Skeletal muscle cell (primary cell): ENCODE measurements at regions not wholly inside any gene's neighbourhood (a gene's known extent, or its start where the extent isn't known, plus 50 kb on each side); places are given as distances from the start of the nearest gene placed in this dataset.
"Not testable (repeated sequence)": the region's sequence is repeated elsewhere in the genome, so short reads cannot be mapped to it uniquely, and the experiment has no call there.

ENCODE experiments used
- DNase-seq: peaks from one replicate; pipeline ENCODE4 v3.0.0-alpha.2; 2010; ENCODE audit warnings: low read depth
- H3K4me3 ChIP-seq: 2 replicates; pipeline ENCODE4 v1.5.1; 2011; ENCODE audit warnings: low read depth, mild to moderate bottlenecking, control low read depth, low read length, moderate library complexity

DNA sequence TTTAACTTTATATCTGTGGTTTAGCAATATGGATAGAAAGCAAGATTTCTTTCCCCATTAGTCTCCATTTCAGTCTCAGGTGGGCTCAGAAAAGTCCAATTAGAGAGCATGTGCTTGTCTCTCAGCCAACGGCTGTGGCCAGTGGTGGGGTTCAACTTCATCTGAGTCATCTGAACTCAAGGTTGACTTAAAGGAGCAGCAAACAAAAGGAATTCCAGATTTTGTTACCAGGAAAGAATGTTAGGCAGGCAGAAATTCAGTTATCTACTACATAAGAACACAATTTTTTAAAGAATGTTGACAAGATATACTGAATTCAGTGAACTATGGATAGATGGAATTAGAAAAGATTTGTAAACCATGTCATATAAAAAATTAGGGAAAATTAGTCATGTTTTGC lies 784.1 kb downstream of the MAT2B start:
- no peak overlapping the region for H3K4me3 ChIP-seq
- DNase-seq, result no peak

GRCh38 chr5:164296603-164297080 lies 791.2 kb downstream of the MAT2B start:
- peak overlapping the region; percentile 38 for H3K4me3 ChIP-seq
- no peak for DNase-seq

GRCh38 chr5:164298165-164298564 lies 792.7 kb downstream of the MAT2B start:
- H3K4me3 ChIP-seq, result no peak overlapping the region
- DNase-seq, result no peak

DNA sequence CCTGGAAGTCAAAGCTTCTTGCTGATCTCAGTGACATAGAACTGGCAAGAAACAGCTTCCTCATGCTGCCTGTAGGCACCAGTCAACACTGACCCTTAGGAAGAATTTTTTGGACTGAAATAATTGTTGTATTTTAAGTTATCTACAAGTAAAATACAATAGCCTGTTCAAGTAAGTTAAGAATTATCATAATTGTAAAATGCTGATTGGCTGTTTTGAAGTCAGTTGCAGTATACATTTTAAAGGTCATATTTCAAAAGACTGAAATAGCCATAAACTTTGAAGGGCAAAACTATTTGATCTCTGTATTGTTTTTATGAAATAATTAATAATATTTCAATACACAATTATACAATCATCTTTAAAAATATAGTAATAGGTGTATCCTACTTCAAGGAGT lies 794.9 kb downstream of the MAT2B start:
- no peak for DNase-seq
- H3K4me3 ChIP-seq, result no peak overlapping the region

DNA sequence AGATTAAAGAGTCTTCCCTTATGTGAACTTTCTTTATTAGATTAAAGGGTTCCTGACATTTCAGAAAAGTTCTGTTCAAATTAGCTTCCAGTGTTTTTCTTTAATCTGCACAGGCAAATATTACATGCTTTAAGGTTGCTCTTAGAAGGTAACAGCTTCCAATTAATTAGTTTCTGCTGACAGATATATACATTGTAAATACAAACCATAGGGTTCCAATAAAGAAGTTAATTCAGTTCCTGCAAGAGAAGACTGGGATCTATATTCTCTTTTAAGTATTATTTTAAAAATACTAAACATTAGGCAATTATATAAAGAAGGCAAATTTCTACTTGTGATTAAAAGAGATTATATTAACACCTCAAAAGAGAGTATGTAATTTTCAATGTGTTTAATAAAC lies 795.7 kb downstream of the MAT2B start:
- no peak for DNase-seq
- no peak overlapping the region for H3K4me3 ChIP-seq

- no peak overlapping the region for H3K4me3 ChIP-seq
Observed at GRCh38 chr5:164301708-164302107, 796.3 kb downstream of the MAT2B start.

GRCh38 chr5:164302533-164303235 lies 797.3 kb downstream of the MAT2B start:
- H3K4me3 ChIP-seq, result no peak overlapping the region
- DNase-seq, result peak; percentile 24

More at GRCh38 chr5:164301708-164302107, 796.3 kb downstream of the MAT2B start:
- no peak for DNase-seq

DNA sequence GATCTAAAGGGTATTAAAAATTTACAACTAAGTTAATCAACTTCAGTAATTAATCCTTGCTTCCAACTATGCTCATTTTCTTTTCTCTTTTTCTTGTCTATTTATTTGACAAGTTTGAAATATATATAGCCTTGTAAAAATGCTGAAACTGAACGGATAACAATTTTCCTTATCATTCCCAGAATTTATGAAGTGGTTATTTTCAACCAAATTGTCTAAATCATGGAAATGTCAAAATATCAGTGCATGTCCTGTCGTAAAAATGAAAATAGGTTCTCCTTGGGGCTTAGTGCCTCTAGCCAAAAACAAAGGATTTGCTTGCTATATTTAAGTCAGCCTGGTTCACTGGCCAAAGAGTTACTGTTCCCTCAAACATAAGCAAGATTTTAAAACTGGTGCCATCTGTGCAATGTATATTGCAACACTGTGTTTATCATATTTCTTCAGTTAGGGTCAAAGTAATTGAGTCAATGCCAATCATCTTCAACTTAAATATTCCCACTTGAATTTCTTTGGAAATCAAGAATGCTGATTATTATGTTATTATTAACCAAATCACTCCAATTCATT lies 798.3 kb downstream of the MAT2B start:
- no peak for DNase-seq
- no peak overlapping the region for H3K4me3 ChIP-seq

- no peak for DNase-seq
- no peak overlapping the region for H3K4me3 ChIP-seq
Observed at GRCh38 chr5:164306662-164307061, 801.2 kb downstream of the MAT2B start.

GRCh38 chr5:164312801-164313200 lies 807.4 kb downstream of the MAT2B start:
- no peak for DNase-seq
- no peak overlapping the region for H3K4me3 ChIP-seq

GRCh38 chr5:164317676-164318075 lies 812.3 kb downstream of the MAT2B start:
- H3K4me3 ChIP-seq, result no peak overlapping the region
- DNase-seq, result no peak

DNA sequence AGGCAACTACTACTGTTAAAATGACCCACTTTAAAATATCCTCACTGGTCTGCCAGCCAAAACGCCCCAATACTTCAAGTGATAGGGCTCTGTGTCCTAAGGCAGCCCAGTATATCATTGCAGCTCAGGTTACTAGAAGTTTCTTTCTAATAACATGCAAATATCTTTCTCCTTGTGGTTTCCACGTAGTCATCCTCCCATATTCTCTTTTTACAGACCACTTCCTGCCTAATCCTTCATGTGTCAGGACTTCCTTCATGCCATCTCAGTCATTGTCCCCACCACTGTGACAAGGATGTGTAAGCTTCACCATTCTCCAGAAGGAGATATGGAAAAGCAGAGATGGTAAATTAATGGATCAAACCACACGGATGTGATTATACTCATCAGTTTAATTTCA lies 813.7 kb downstream of the MAT2B start:
- no peak overlapping the region for H3K4me3 ChIP-seq
- no peak for DNase-seq

GRCh38 chr5:164324239-164324638 lies 818.8 kb downstream of the MAT2B start:
- DNase-seq, result no peak
- H3K4me3 ChIP-seq, result no peak overlapping the region

- no peak for DNase-seq
- no peak overlapping the region for H3K4me3 ChIP-seq
Observed at GRCh38 chr5:164326219-164326618, 820.8 kb downstream of the MAT2B start.

- H3K4me3 ChIP-seq, DNase-seq: not testable (repeated sequence)
Observed at GRCh38 chr5:164327166-164327565, 821.7 kb downstream of the MAT2B start.

- H3K4me3 ChIP-seq, result no peak overlapping the region
- DNase-seq, result no peak
Observed at GRCh38 chr5:164332349-164333196, 827.2 kb downstream of the MAT2B start.

DNA sequence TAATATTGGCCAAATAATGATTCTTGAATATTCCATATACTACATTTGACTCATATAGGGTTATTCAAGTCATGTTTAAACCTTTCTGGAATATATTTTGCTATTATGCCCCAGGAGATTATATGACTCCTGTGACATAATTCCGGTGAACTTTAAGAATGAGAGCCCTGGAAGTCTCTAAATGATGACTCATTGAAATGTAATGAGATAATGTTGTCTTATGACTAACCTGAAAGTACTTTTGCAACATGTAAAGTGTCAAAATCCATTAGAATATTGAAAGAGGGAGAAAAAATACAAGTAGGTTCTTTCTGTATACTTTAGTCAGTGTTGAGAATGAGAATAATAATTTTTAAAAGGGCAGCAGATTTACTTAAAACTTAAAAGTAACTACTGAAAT lies 830.4 kb downstream of the MAT2B start:
- no peak overlapping the region for H3K4me3 ChIP-seq
- peak; percentile 55 for DNase-seq

DNA sequence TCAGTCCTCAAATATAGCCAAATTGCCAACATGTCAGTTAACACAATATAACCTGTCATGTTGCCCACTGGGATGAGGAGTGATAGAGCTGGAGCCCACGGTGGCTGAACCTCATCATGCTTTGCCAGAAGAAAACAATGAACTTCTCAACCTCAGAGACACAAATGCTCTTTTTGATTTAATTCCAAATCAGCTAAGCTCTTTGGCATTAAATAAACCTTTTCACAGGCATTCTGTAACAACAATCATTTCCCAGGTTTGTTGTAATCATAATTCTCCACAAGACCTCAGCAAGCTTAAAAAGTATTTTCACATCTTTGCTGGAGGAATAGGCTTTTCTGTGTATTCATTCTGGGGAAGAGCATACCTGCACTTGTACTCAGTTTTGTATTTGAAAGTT lies 830.9 kb downstream of the MAT2B start:
- DNase-seq, result no peak
- no peak overlapping the region for H3K4me3 ChIP-seq

- DNase-seq, result peak; percentile 92
- no peak overlapping the region for H3K4me3 ChIP-seq
Observed at GRCh38 chr5:164336906-164337305, 831.5 kb downstream of the MAT2B start.

DNA sequence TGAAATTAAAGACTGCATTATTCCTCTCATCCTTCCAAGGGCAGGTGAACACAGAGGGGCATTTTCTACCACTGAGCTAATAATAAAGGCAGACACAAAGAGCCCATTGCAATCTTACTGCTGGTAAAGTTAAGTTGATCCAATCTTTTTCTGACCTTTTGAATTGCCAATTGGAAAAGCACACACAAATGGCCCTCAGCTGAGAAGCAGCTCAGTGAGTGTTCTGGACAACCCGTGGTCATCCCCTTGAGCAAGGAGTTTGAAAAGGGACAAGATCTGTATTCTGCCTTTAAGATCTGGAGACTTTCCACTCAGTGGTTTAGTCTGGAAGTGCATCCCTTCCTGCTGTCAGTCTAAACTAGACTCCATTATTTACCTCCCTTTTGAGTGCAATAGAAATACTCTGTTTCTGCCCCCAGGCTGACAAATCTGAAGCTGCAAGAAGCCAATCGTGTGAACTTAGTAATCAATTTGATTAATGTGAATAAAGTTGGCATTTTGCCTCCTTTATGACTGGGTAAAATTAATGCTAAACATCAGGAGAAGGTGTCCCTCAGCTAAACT lies 835.7 kb downstream of the MAT2B start:
- DNase-seq, result no peak
- no peak overlapping the region for H3K4me3 ChIP-seq
